Ectodermal cell (in vitro differentiated cells): ENCODE measurements at regions not wholly inside any gene's neighbourhood (a gene's known extent, or its start where the extent isn't known, plus 50 kb on each side); places are given as distances from the start of the nearest gene placed in this dataset.
"Not testable (repeated sequence)": the region's sequence is repeated elsewhere in the genome, so short reads cannot be mapped to it uniquely, and the experiment has no call there.

ENCODE experiments used
- H3K27ac ChIP-seq: 2 replicates; pipeline ENCODE4 v1.7.0; 2013; ENCODE audit warnings: mild to moderate bottlenecking, low read depth, low read length; ENCODE audit not compliant: insufficient read depth, poor library complexity, severe bottlenecking
- H3K27me3 ChIP-seq: 2 replicates; pipeline ENCODE4 v1.7.0; 2013; ENCODE audit warnings: mild to moderate bottlenecking, low read length; ENCODE audit not compliant: insufficient read depth, control insufficient read depth, poor library complexity, severe bottlenecking
- H3K36me3 ChIP-seq: one replicate; pipeline ENCODE4 v1.7.0; 2013; ENCODE audit warnings: low read length; ENCODE audit not compliant: control insufficient read depth, insufficient read depth
- H3K4me1 ChIP-seq: one replicate; pipeline ENCODE4 v1.7.0; 2013; ENCODE audit warnings: low read length; ENCODE audit not compliant: control insufficient read depth, insufficient read depth
- H3K4me3 ChIP-seq: 2 replicates; pipeline ENCODE4 v1.7.0; 2013; ENCODE audit warnings: low read depth, low read length, control low read depth; ENCODE audit not compliant: insufficient read depth
- H3K9me3 ChIP-seq: 2 replicates; pipeline ENCODE4 v1.7.0; 2013; ENCODE audit warnings: mild to moderate bottlenecking, low read length, moderate library complexity; ENCODE audit not compliant: control insufficient read depth
- WGBS, 2 experiments: methylation state at CpG; one replicate each; pipeline ENCODE4 v1.1.7; 2013; ENCODE audit warnings: missing lambda C conversion rate in 2 of 2; 5-methylcytosine and 5-hydroxymethylcytosine counted together

DNA sequence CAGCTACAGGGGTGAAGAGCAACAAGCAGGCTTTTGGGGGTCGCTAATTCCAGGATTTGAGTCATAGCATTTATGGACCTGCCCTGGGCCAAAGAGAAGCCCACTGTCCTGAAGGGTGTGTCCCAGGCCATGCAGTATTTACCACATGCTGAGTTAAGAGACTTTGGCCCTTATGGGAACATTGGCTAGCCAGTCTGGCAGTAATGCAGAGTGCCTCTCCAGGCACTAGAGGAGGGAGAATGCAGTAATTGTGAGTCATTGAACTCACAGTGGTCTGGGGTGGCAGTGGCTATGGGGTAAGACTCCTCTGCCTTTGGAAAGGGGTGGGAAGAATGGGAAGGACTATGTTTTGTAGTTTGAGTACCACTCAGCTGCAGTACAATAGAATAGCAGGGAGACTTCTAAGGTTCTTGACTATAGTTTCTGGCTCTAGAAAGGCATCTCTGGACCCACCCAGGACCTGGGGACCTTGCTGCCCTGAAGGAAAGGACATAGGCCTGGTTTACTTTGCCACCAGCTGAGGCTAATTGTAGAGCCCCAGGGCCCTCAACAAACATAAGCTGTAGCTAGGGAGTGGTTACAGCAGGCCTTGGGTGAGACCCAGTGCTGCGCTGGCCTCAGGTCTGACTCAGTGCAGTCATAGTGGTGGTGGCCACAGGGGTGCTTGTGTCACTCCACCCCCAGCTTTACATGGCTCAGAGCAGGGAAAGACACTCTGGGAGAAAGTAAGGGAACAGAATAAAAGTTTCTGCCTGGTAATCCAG is 520.9 kb downstream of the HTR1B start:
- Histone ChIP-seq H3K27me3 (no peaks in the 10 kb centered on the region), H3K9me3 (no peaks in the 10 kb centered on the region), H3K4me3 (no peak overlapping the region), H3K36me3 (no peaks in the 10 kb centered on the region), H3K27ac (no peak overlapping the region), H3K4me1 (no peaks in the 10 kb centered on the region)
- 94 to 100% methylated on average over 2 of the region's 2 CpGs for WGBS, 2 experiments

GRCh38 chr6:76940191-76940590 is 523.1 kb downstream of the HTR1B start:
- Histone ChIP-seq H3K27ac (no peak overlapping the region), H3K4me1 (no peaks in the 10 kb centered on the region), H3K4me3 (no peak overlapping the region), H3K9me3 (no peaks in the 10 kb centered on the region), H3K27me3 (no peaks in the 10 kb centered on the region), H3K36me3 (no peaks in the 10 kb centered on the region)
- no CpG with 5 or more reads among the region's 1 CpG for WGBS, 2 experiments

DNA sequence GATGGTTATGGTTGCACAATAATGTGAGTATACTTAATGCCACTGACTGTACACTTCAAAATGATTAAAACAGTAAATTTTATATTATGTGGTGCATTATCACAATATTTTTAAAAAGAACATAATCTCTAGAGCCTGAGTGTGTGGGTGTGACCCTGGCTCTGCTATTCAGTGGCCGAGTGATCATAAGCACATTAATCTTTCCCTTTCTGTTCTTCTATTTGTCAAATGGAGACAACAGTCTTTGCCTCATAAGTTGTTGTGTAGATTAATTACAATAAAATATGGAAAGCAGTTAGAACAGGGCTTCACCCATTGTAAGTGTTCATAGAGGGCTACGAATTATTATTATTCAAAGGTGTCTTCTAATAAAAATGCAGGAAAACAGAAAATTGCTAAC is 548.6 kb downstream of the HTR1B start:
- Histone ChIP-seq H3K4me3 (no peak overlapping the region), H3K36me3 (no peaks in the 10 kb centered on the region)
- 67% methylated on average over 2 of the region's 2 CpGs; no CpG with 5 or more reads in 1 of the 2 experiments for WGBS, 2 experiments

GRCh38 chr6:76905541-76905940 is 557.8 kb downstream of the HTR1B start:
- not testable (repeated sequence) for H3K4me1 ChIP-seq, H3K9me3 ChIP-seq, H3K4me3 ChIP-seq, H3K27ac ChIP-seq, H3K36me3 ChIP-seq, H3K27me3 ChIP-seq
- WGBS, 2 experiments = 93 to 97% methylated on average over 6 of the region's 6 CpGs

More for the DNA sequence above, 548.6 kb downstream of the HTR1B start:
- no peak overlapping the region for H3K27ac ChIP-seq
- H3K4me1 ChIP-seq = no peaks in the 10 kb centered on the region
- no peaks in the 10 kb centered on the region for H3K9me3 ChIP-seq
- H3K27me3 ChIP-seq = no peaks in the 10 kb centered on the region

DNA sequence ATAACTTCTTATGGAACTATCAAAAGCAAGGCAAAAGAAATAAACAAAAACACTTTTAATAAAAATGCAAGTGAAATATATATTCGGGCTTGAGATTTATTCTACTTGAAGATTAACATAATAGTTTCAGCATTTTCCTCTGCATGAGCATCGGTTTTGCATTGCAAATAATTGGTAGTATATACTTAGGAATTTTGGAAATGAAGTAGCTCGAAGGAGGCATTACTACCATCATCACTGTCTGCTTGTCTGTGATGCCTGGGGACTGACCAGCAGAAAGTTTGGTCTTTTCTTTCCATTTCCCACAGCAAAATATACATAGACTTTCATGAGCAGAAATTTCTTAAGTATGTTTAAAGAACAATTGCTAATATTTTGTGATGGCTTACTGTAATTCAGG is 570.7 kb downstream of the HTR1B start:
- no peak overlapping the region for H3K4me3 ChIP-seq
- H3K27me3 ChIP-seq = no peaks in the 10 kb centered on the region
- no peak overlapping the region for H3K27ac ChIP-seq
- H3K36me3 ChIP-seq = no peaks in the 10 kb centered on the region
- no peaks in the 10 kb centered on the region for H3K4me1 ChIP-seq
- WGBS, 2 experiments = 90 to 100% methylated on average over 1 to 2 of the region's 3 CpGs
- no peaks in the 10 kb centered on the region for H3K9me3 ChIP-seq

- Histone ChIP-seq H3K4me3 (no peak overlapping the region), H3K27ac (no peak overlapping the region), H3K27me3 (no peaks in the 10 kb centered on the region), H3K36me3 (no peaks in the 10 kb centered on the region), H3K4me1 (no peaks in the 10 kb centered on the region), H3K9me3 (no peaks in the 10 kb centered on the region)
Measured at GRCh38 chr6:76888351-76888750, 574.9 kb downstream of the HTR1B start.

DNA sequence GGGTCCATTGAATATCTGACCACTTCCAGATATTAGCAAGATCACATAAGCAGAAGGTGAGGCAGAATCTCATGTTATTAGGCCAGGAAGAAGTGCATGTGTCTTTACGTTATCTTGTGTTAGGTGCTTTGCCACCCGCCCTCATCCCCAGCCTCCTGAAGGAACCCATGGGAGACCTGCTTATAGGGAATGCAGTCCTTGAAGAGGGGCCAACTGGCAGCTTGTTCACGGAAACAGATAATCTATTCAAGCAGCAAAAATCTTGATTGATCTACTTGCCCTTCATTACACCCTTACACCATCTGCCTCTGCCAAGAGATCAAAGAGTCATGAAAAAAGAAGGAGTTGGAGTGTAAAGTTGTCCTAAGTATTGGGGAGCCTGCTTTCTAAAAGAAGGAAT is 576.4 kb downstream of the HTR1B start:
- Histone ChIP-seq H3K4me1 (no peaks in the 10 kb centered on the region), H3K27me3 (no peaks in the 10 kb centered on the region), H3K9me3 (no peaks in the 10 kb centered on the region), H3K27ac (no peak overlapping the region), H3K4me3 (no peak overlapping the region), H3K36me3 (no peaks in the 10 kb centered on the region)
- 76 to 79% methylated on average over 3 of the region's 3 CpGs for WGBS, 2 experiments

DNA sequence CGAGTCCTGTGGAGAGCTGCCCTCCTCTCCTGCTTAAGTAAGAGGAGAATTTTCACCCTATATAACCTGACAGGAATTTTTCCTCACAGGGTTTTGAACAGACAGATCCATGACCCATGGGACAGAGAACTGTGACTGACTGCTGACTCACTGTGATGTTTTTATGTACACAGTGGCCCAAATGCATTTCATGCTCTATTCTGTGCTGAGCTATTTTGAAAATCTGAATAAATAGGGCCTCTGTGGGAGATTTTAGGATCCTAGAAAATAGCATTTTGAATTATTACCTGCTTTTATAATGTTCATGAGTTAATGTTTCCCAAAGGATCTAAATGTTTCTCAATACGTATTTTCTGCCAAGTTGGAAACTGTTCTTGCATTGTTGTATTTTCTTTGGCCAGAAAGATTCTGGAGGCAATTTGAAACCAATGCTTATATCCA is 577.4 kb downstream of the HTR1B start:
- Histone ChIP-seq H3K27ac (no peak overlapping the region), H3K27me3 (no peaks in the 10 kb centered on the region), H3K9me3 (no peaks in the 10 kb centered on the region), H3K4me1 (no peaks in the 10 kb centered on the region), H3K36me3 (no peaks in the 10 kb centered on the region), H3K4me3 (no peak overlapping the region)
- 82 to 87% methylated on average over 1 to 2 of the region's 2 CpGs for WGBS, 2 experiments

GRCh38 chr6:76881414-76881813 is 581.9 kb downstream of the HTR1B start:
- no peaks in the 10 kb centered on the region for H3K9me3 ChIP-seq
- H3K4me3 ChIP-seq = no peak overlapping the region
- no peaks in the 10 kb centered on the region for H3K36me3 ChIP-seq
- WGBS, 2 experiments = 92 to 97% methylated on average over 1 of the region's 1 CpG
- H3K27ac ChIP-seq = no peak overlapping the region
- H3K27me3 ChIP-seq = no peaks in the 10 kb centered on the region
- H3K4me1 ChIP-seq = no peaks in the 10 kb centered on the region

- Histone ChIP-seq H3K27me3 (no peaks in the 10 kb centered on the region), H3K4me3 (no peak overlapping the region), H3K36me3 (no peaks in the 10 kb centered on the region), H3K27ac (no peak overlapping the region), H3K4me1 (no peaks in the 10 kb centered on the region), H3K9me3 (peaks cover 3% of the 10 kb centered on the region)
- 25 to 34% methylated on average over 6 of the region's 10 CpGs for WGBS, 2 experiments
Measured at GRCh38 chr6:76876922-76877553, 586.3 kb downstream of the HTR1B start.
